ENCODE measurements at regions not wholly inside any gene's neighbourhood (a gene's known extent, or its start where the extent isn't known, plus 50 kb on each side); places are given as distances from the start of the nearest gene placed in this dataset.

DNA sequence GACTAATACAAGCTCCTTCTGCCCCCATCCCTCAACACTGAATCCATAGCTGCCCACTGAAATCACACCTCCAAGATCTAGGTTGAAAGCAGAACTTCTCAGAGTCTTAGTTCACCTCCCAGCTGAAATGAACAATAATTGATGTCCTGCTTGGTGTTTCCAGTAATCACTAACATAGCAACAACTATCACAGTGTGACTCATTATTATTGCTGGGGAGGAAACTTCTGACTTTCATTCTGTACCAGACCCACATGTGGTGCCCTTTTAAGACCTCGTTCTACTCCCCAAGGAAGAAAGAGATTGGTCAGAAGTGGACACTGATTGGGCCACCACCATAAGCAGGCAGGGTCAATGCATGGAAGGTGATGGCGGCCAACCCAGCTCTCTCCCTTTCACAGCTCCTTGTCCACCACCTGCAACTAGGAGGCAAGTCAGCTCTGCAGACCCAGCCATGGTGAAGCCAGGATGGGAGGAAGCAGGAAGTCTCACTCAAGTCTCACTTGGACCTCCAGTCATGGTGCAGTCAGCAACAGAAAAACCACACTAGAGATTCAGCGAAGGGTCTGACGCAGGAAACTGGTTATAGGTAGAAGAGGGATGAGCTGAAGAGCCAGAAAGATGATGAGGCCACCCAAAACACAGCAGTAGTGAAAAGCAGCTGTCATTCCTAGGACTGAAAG, 720.2 kb downstream of the PTPRU start:
- Histone ChIP-seq H4K20me1 (ENCODE audit: insufficient read depth) (no peaks in the 10 kb centered on the region), H3K27me3 (ENCODE audit: insufficient read depth, low read depth) (no peaks in the 10 kb centered on the region; the same call in 1 of the 2 replicates), H3K27ac (no peak overlapping the region), H3K36me3 (ENCODE audit: insufficient read depth) (no peaks in the 10 kb centered on the region), H2AFZ (ENCODE audit: low read depth) (no peak overlapping the region), H3K79me2 (ENCODE audit: insufficient read depth, low read depth) (no peaks in the 10 kb centered on the region), H3K9ac (no peak overlapping the region), H3K4me2 (no peak overlapping the region), H3K4me1 (ENCODE audit: low read depth, poor library complexity, severe bottlenecking) (no peaks in the 10 kb centered on the region), H3K4me3 (IDR thresholded peaks at IDR 0.05; ENCODE audit: insufficient read depth, low read depth, low read length) (no peak overlapping the region)
- TF ChIP-seq, protein P1, sequence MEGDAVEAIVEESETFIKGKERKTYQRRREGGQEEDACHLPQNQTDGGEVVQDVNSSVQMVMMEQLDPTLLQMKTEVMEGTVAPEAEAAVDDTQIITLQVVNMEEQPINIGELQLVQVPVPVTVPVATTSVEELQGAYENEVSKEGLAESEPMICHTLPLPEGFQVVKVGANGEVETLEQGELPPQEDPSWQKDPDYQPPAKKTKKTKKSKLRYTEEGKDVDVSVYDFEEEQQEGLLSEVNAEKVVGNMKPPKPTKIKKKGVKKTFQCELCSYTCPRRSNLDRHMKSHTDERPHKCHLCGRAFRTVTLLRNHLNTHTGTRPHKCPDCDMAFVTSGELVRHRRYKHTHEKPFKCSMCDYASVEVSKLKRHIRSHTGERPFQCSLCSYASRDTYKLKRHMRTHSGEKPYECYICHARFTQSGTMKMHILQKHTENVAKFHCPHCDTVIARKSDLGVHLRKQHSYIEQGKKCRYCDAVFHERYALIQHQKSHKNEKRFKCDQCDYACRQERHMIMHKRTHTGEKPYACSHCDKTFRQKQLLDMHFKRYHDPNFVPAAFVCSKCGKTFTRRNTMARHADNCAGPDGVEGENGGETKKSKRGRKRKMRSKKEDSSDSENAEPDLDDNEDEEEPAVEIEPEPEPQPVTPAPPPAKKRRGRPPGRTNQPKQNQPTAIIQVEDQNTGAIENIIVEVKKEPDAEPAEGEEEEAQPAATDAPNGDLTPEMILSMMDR (conservative IDR thresholded peaks at IDR 0.05; ENCODE audit: low read depth, low read length) = no peak

DNA sequence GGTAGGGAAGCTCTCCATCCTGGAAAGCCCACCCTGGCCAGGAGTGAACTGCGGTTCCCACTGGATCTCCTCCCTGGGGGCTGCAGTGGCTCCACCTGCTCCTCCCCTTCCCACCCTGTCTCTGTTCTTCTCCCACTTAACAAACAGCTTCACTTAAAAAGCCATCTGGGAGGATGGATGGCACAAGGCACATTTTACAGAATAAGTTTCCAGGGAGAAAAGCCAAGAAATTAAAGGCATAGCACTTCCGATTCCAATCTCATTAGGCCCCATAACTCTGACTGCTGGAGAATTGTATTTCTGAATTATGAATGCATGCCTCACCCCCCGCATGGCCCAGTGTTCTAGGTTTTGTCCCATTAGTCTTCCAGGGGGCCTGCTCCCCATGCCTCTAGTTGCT, 718.3 kb downstream of the PTPRU start:
- Histone ChIP-seq H3K4me2 (no peak overlapping the region), H3K4me3 (IDR thresholded peaks at IDR 0.05; ENCODE audit: insufficient read depth, low read depth, low read length) (no peak overlapping the region), H3K36me3 (ENCODE audit: insufficient read depth) (no peaks in the 10 kb centered on the region), H3K4me1 (ENCODE audit: low read depth, poor library complexity, severe bottlenecking) (no peaks in the 10 kb centered on the region), H3K27ac (no peak overlapping the region), H3K9ac (no peak overlapping the region), H2AFZ (ENCODE audit: low read depth) (no peak overlapping the region), H3K27me3 (ENCODE audit: insufficient read depth, low read depth) (no peaks in the 10 kb centered on the region; the same call in 1 of the 2 replicates), H3K79me2 (ENCODE audit: insufficient read depth, low read depth) (no peaks in the 10 kb centered on the region), H4K20me1 (ENCODE audit: insufficient read depth) (no peaks in the 10 kb centered on the region)
- TF ChIP-seq, protein P1 (conservative IDR thresholded peaks at IDR 0.05; ENCODE audit: low read depth, low read length) = no peak

DNA sequence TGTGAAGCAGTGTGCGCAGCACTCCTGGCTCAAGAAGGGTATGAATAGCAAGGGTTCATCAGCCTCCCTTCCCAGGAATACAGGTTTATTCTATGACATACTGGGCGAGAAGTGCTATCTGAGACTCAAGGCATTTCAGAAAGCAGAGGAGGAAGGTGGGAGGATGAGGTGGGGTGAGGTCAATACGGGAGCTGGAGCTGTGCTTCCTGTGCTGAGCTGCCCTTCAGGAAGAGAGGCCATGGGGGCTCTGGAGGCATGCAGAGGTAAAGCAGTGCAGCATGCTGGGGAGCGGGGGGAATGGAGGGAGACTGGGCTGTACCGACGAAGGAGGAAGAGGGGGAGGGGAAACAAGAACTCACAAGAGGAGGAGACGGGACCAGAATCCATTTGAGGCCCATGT, 717.6 kb downstream of the PTPRU start:
- TF ChIP-seq, protein P1 (conservative IDR thresholded peaks at IDR 0.05; ENCODE audit: low read depth, low read length) = no peak
- Histone ChIP-seq H3K9ac (no peak overlapping the region), H2AFZ (ENCODE audit: low read depth) (no peak overlapping the region), H3K4me3 (IDR thresholded peaks at IDR 0.05; ENCODE audit: insufficient read depth, low read depth, low read length) (no peak overlapping the region), H3K4me1 (ENCODE audit: low read depth, poor library complexity, severe bottlenecking) (no peaks in the 10 kb centered on the region), H3K27me3 (ENCODE audit: insufficient read depth, low read depth) (no peaks in the 10 kb centered on the region; the same call in 1 of the 2 replicates), H3K36me3 (ENCODE audit: insufficient read depth) (no peaks in the 10 kb centered on the region), H3K4me2 (no peak overlapping the region), H4K20me1 (ENCODE audit: insufficient read depth) (no peaks in the 10 kb centered on the region), H3K27ac (no peak overlapping the region), H3K79me2 (ENCODE audit: insufficient read depth, low read depth) (no peaks in the 10 kb centered on the region)

DNA sequence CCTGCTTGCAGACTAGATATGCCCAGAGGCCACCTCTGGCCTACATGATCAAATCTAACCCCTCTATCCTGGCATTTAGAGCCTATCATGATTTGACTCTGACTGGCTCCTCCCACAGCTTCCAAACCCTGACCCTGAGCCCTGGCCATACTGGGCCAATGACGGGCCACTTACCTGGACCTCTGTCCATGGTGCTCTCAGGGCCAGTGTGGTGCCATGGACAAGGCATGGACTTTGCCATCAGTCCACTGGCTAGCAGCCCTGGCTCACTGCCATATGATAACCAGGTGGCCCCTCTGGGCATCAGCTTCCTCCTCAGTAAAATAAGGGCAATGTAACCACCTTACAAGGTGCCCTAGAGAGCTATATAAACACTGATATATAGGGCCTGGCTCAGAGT, 713.4 kb downstream of the PTPRU start:
- H4K20me1 ChIP-seq (ENCODE audit: insufficient read depth) = no peaks in the 10 kb centered on the region
- no peaks in the 10 kb centered on the region for H3K4me1 ChIP-seq (ENCODE audit: low read depth, poor library complexity, severe bottlenecking)
- no peak overlapping the region for H3K4me3 ChIP-seq (IDR thresholded peaks at IDR 0.05; ENCODE audit: insufficient read depth, low read depth, low read length)
- H3K9ac ChIP-seq = no peak overlapping the region
- H3K4me2 ChIP-seq = no peak overlapping the region
- H2AFZ ChIP-seq (ENCODE audit: low read depth) = no peak overlapping the region
- H3K79me2 ChIP-seq (ENCODE audit: insufficient read depth, low read depth) = no peaks in the 10 kb centered on the region
- TF ChIP-seq, protein P1 (conservative IDR thresholded peaks at IDR 0.05; ENCODE audit: low read depth, low read length) = no peak
- no peaks in the 10 kb centered on the region for H3K36me3 ChIP-seq (ENCODE audit: insufficient read depth)
- no peaks in the 10 kb centered on the region; the same call in 1 of the 2 replicates for H3K27me3 ChIP-seq (ENCODE audit: insufficient read depth, low read depth)
- no peak overlapping the region for H3K27ac ChIP-seq

All from KMS-11 (cell line).